H1 (cell line): ENCODE measurements at regions not wholly inside any gene's neighbourhood (a gene's known extent, or its start where the extent isn't known, plus 50 kb on each side); places are given as distances from the start of the nearest gene placed in this dataset.

Experiments
- CTCF ChIA-PET: fragments of 300-600 bp; sonication (Branson Sonifier 250); formaldehyde crosslinking; loops from one replicate; lab custom pipeline; 2021; ENCODE audit not compliant: partially characterized antibody; lab: Charles Lee
- POLR2A ChIA-PET: fragments of 300-600 bp; sonication (Branson Sonifier 250); formaldehyde crosslinking; loops from one replicate; lab custom pipeline; 2021; ENCODE audit warnings: inconsistent platforms; ENCODE audit not compliant: partially characterized antibody; lab: Charles Lee
- DNase-seq, 2 experiments: peaks; one replicate each; pipeline versions ENCODE4 v3.0.0 to v3.0.0-alpha.2; 2010 to 2022; ENCODE audit warnings: low spot score in 2 of 2, low read depth in 1 of 2, mixed read lengths in 1 of 2
- FAIRE-seq: peaks from 2 replicates; lab custom pipeline; 2011; peaks lifted over from hg19 to GRCh38; lab: Jason Lieb, UNC
- H2AFZ ChIP-seq: 2 replicates; pipeline ENCODE4 v1.8.1; 2012; ENCODE audit warnings: low read length, inconsistent platforms
- H2AK5ac ChIP-seq: 2 replicates; pipeline ENCODE4 v1.6.1; 2013; ENCODE audit warnings: low read depth, low read length
- H2BK120ac ChIP-seq: replicated peaks from 2 replicates; pipeline ENCODE3; 2013; ENCODE audit warnings: low read depth, low read length, inconsistent platforms
- H2BK12ac ChIP-seq: 2 replicates; pipeline ENCODE4 v1.6.1; 2013; ENCODE audit warnings: low read depth, low read length
- H2BK15ac ChIP-seq: 2 replicates; pipeline ENCODE4 v1.6.1; 2013; ENCODE audit warnings: low read length
- H2BK20ac ChIP-seq: 2 replicates; pipeline ENCODE4 v1.6.1; 2013; ENCODE audit warnings: low read length
- H2BK5ac ChIP-seq: 2 replicates; pipeline ENCODE4 v1.6.1; 2013; ENCODE audit warnings: low read depth, low read length
- H3K14ac ChIP-seq: 2 replicates; pipeline ENCODE4 v1.6.1; 2013; ENCODE audit warnings: inconsistent platforms; ENCODE audit not compliant: insufficient read length
- H3K18ac ChIP-seq: 2 replicates; pipeline ENCODE4 v1.6.1; 2013; ENCODE audit warnings: low read length; ENCODE audit errors: extremely low read depth
- H3K23ac ChIP-seq: 2 replicates; pipeline ENCODE4 v1.6.1; 2013; ENCODE audit warnings: inconsistent platforms; ENCODE audit not compliant: insufficient read length
- H3K23me2 ChIP-seq: 2 replicates; pipeline ENCODE4 v1.6.1; 2013; ENCODE audit warnings: low read depth, low read length
- H3K27ac ChIP-seq: 2 replicates; pipeline ENCODE4 v1.6.1; 2011; ENCODE audit warnings: low read depth, low read length, inconsistent platforms
- H3K27me3 ChIP-seq, 4 experiments: replicated peaks in 1 of 4; 1 replicate in 1 of 4; 2 replicates in 3 of 4; pipeline versions ENCODE4 v1.6.1 to v1.8.1; 2011 to 2013; ENCODE audit warnings: low read length in 3 of 4, mild to moderate bottlenecking in 3 of 4, inconsistent platforms in 2 of 4, mixed read lengths in 2 of 4, moderate library complexity in 1 of 4; ENCODE audit not compliant: control insufficient read depth in 3 of 4, insufficient read depth in 3 of 4; ENCODE audit errors: extremely low read depth in 1 of 4
- H3K36me3 ChIP-seq, 4 experiments: 2 replicates each; pipeline versions ENCODE4 v1.6.1 to v1.8.1; 2011 to 2013; ENCODE audit warnings: mild to moderate bottlenecking in 4 of 4, low read length in 3 of 4, moderate library complexity in 2 of 4, control low read depth in 1 of 4, inconsistent platforms in 1 of 4; ENCODE audit not compliant: insufficient read depth in 4 of 4, control insufficient read depth in 2 of 4
- H3K4ac ChIP-seq: replicated peaks from 2 replicates; pipeline ENCODE3; 2013; ENCODE audit warnings: low read length, low read depth, mixed read lengths, inconsistent platforms; ENCODE audit not compliant: insufficient read length
- H3K4me1 ChIP-seq, 4 experiments: replicated peaks in 1 of 4; 1 replicate in 1 of 4; 2 replicates in 3 of 4; pipeline versions ENCODE4 v1.6.1 to v1.8.1; 2011 to 2013; ENCODE audit warnings: low read length in 3 of 4, inconsistent platforms in 2 of 4, mixed read lengths in 1 of 4; ENCODE audit not compliant: insufficient read depth in 4 of 4, control insufficient read depth in 3 of 4
- H3K4me2 ChIP-seq, 2 experiments: 2 replicates each; pipeline versions ENCODE4 v1.6.1 to v1.8.1; 2011 to 2013; ENCODE audit warnings: low read depth in 2 of 2, low read length in 2 of 2, control low read depth in 1 of 2, inconsistent platforms in 1 of 2, mild to moderate bottlenecking in 1 of 2; ENCODE audit not compliant: insufficient read depth in 1 of 2
- H3K4me3 ChIP-seq, 4 experiments: fragments of 200-600, 300-600 bp in 1 of 4; sonication (generic), shearing (Covaris generic), sonication (Bioruptor Twin) in 1 of 4; 2 replicates each; pipeline versions ENCODE4 v1.5.1 to v1.8.1; 2011 to 2016; ENCODE audit warnings: low read length in 4 of 4, low read depth in 3 of 4, control low read depth in 2 of 4, inconsistent platforms in 2 of 4, mild to moderate bottlenecking in 2 of 4, mixed read lengths in 1 of 4, moderate library complexity in 1 of 4; ENCODE audit not compliant: insufficient read depth in 2 of 4; ENCODE audit errors: extremely low read depth in 1 of 4
- H3K56ac ChIP-seq: replicated peaks from 2 replicates; pipeline ENCODE3; 2013; ENCODE audit warnings: low read depth, mild to moderate bottlenecking, mixed read lengths, low read length, inconsistent platforms; ENCODE audit not compliant: insufficient read length
- H3K79me1 ChIP-seq: 2 replicates; pipeline ENCODE4 v1.6.1; 2013; ENCODE audit warnings: low read depth, low read length, control low read depth
- H3K79me2 ChIP-seq, 2 experiments: 2 replicates each; pipeline versions ENCODE4 v1.6.1 to v1.8.1; 2012 to 2013; ENCODE audit warnings: low read length in 2 of 2, mild to moderate bottlenecking in 2 of 2, inconsistent platforms in 1 of 2; ENCODE audit not compliant: insufficient read depth in 2 of 2, control insufficient read depth in 1 of 2
- H3K9ac ChIP-seq, 4 experiments: replicated peaks in 1 of 4; 1 replicate in 1 of 4; 2 replicates in 3 of 4; pipeline versions ENCODE4 v1.6.1 to v1.8.1; 2011 to 2013; ENCODE audit warnings: low read depth in 3 of 4, low read length in 3 of 4, control low read depth in 2 of 4, mild to moderate bottlenecking in 2 of 4, moderate library complexity in 2 of 4, inconsistent platforms in 1 of 4; ENCODE audit errors: extremely low read depth in 1 of 4
- H3K9me3 ChIP-seq, 2 experiments: 2 replicates each; pipeline versions ENCODE4 v1.6.1 to v1.8.1; 2012 to 2013; ENCODE audit warnings: mild to moderate bottlenecking in 2 of 2, moderate library complexity in 2 of 2, control low read depth in 1 of 2, inconsistent platforms in 1 of 2, low read depth in 1 of 2, low read length in 1 of 2, mixed read lengths in 1 of 2; ENCODE audit not compliant: insufficient read depth in 2 of 2
- H4K20me1 ChIP-seq, 2 experiments: replicated peaks in 1 of 2; 2 replicates each; pipeline versions ENCODE3 to v1.8.1; 2011 to 2013; ENCODE audit warnings: inconsistent platforms in 2 of 2, low read length in 2 of 2, mild to moderate bottlenecking in 1 of 2; ENCODE audit not compliant: insufficient read depth in 2 of 2, control insufficient read depth in 1 of 2
- H4K5ac ChIP-seq: 2 replicates; pipeline ENCODE4 v1.6.1; 2013; ENCODE audit warnings: low read length, low read depth, mixed read lengths, inconsistent platforms; ENCODE audit not compliant: insufficient read length
- H4K8ac ChIP-seq: 2 replicates; pipeline ENCODE4 v1.8.0; 2013; ENCODE audit warnings: mild to moderate bottlenecking, moderate library complexity, low read length, inconsistent platforms; ENCODE audit not compliant: insufficient read depth; ENCODE audit errors: extremely low read depth
- H4K91ac ChIP-seq: replicated peaks from 2 replicates; pipeline ENCODE3; 2013; ENCODE audit warnings: low read length, mixed read lengths, inconsistent platforms; ENCODE audit not compliant: insufficient read length
- CEBPB ChIP-seq: IDR thresholded peaks from 2 replicates; pipeline ENCODE4 v1.6.1; 2012; ENCODE audit warnings: low read depth, low read length
- WGBS, 2 experiments: shearing (Covaris generic) in 1 of 2; methylation state at CpG; one replicate each; pipeline versions ENCODE4 v1.1.6 to v1.1.7; 2013 to 2015; ENCODE audit warnings: low lambda C conversion rate in 2 of 2, mixed read lengths in 2 of 2, inconsistent platforms in 1 of 2, low coverage in 1 of 2, missing lambda C conversion rate in 1 of 2; ENCODE audit not compliant: insufficient replicate concordance in 2 of 2, insufficient coverage in 1 of 2, insufficient read length in 1 of 2; ENCODE audit errors: extremely low coverage in 1 of 2, missing lambda C conversion rate in 1 of 2; 5-methylcytosine and 5-hydroxymethylcytosine counted together

DNA sequence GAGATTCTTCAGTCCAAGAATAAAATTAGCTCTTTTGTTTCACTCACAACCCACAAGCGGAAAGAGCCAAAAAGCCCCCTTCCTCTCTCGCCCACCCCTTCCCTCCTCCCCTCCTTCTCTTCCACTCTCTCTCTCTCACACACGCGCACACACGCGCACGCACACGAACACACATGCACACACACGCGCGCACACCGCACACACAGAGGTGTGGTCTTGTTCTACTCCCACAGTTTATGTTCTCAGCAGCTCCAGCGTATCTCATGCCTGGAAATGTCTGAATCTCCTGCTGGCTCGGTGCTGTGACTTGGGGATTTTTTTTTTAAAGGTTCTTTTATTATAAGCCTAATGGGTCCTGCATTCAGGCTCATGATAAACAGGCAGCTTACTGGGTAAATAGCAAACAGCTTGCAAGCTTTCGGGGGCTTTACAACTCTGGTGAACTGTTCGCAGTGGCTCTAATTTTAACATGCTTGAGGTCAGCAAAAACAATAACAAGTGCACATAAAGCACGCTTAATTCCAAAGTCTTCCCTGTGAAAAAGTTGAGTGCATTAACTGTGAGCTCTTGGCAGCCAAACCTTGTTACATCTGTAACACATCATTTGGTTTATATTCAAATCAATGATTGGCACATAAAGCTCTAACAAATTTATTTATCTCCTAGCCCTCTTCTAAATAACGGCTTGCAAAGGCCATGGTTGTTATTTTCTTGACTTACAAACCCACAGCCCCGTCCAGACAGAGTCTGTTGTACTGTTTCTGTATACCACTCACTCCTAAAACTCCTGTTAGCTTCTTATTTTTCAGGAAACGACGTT, 424.1 kb upstream of the MGMT start:
- H4K20me1 ChIP-seq, result no peaks in the 10 kb centered on the region
- CTCF ChIA-PET, result interaction anchor here (0.8 to 1.4 kb wide), 2 partner anchors 229 to 289 kb away, joined by 3 to 4 read pairs; no protein-coding TSS in a partner anchor
- H2BK20ac ChIP-seq, result no peak overlapping the region
- 0 out of 2 replicates have a peak, but pooled peaks cover 2% of the 10 kb centered on the region for H3K23me2 ChIP-seq
- 91 to 100% methylated on average over 9 to 21 of the region's 21 CpGs for WGBS, 2 experiments
- H3K27ac ChIP-seq, result no peak overlapping the region
- no peak overlapping the region for H2AK5ac ChIP-seq
- no peak for DNase-seq
- no peak overlapping the region for H4K8ac ChIP-seq
- POLR2A ChIA-PET, result no interaction called here
- no peak overlapping the region for H3K23ac ChIP-seq
- H2BK120ac ChIP-seq, result no peak overlapping the region
- no peak overlapping the region for H3K14ac ChIP-seq
- peaks cover 0 to 3% (median 0%) of the 10 kb centered on the region in 4 experiments; a peak in 4 of 7 replicates for H3K4me1 ChIP-seq
- no peaks in the 10 kb centered on the region for H3K79me1 ChIP-seq
- H3K4me3 ChIP-seq, result no peak overlapping the region
- no peak overlapping the region for H4K91ac ChIP-seq
- FAIRE-seq, result no peak
- no peak overlapping the region for H2BK15ac ChIP-seq
- TF ChIP-seq CEBPB, result no peak
- H3K18ac ChIP-seq, result no peak overlapping the region
- no peak overlapping the region for H3K9ac ChIP-seq
- no peak overlapping the region for H2BK5ac ChIP-seq
- no peak overlapping the region for H3K56ac ChIP-seq
- no peak overlapping the region for H3K4ac ChIP-seq
- no peaks in the 10 kb centered on the region for H3K9me3 ChIP-seq
- no peak overlapping the region for H2BK12ac ChIP-seq
- no peak overlapping the region for H3K4me2 ChIP-seq
- no peaks in the 10 kb centered on the region for H3K79me2 ChIP-seq
- H3K27me3 ChIP-seq, result no peaks in the 10 kb centered on the region
- H3K36me3 ChIP-seq, result no peaks in the 10 kb centered on the region
- no peak overlapping the region for H4K5ac ChIP-seq
- H2AFZ ChIP-seq, result no peak overlapping the region
